Inflammatory macrophage (primary cell): ENCODE measurements at regions not wholly inside any gene's neighbourhood (a gene's known extent, or its start where the extent isn't known, plus 50 kb on each side); places are given as distances from the start of the nearest gene placed in this dataset.

ENCODE experiments used
- DNase-seq, 2 donors: peaks; one replicate each; pipeline ENCODE4 v3.0.0-alpha.2; 2020 to 2022

DNA sequence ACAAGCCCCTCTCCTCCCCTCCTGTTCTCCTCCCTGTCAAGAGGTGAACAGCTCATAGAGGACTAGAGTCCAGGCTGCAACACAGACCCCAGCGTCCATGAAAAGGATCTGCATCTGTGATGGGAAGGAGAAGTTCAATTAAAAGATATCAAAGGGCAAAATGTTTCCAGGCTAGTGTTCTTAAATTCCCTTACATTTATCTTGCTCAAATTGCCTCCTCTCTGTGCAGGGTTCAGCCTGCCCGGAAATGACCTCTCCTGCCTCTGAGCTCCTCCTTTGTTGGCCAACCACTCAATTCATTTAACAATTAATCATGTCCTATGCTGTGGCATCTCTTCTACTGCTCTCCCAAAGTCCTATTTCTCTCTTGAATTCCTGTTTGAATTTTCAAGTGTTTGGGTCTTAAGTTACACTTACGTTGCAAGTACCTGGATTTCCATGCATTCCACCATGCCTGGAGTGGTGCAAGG lies 105.3 kb downstream of the TSN start:
- DNase-seq = no peak

DNA sequence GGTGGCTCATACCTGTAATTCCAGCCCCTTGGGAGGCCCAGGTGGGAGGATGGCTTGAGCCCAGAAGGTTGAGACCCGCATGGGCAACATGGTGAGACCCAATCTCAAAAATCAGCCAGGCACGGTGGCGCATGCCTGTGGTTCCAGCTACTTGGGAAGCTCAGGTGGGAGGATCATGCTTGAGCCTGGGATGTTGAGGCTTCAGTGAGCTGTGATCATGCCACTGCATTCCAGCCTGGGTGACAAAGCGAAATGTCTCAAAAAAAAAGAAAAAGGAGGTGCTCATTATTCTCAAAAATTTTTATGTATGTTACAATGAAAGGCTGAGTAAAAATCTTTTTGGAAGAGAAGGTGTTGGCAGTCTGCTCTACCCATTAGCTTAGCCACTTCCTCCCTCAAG lies 106.8 kb downstream of the TSN start:
- no peak for DNase-seq

DNA sequence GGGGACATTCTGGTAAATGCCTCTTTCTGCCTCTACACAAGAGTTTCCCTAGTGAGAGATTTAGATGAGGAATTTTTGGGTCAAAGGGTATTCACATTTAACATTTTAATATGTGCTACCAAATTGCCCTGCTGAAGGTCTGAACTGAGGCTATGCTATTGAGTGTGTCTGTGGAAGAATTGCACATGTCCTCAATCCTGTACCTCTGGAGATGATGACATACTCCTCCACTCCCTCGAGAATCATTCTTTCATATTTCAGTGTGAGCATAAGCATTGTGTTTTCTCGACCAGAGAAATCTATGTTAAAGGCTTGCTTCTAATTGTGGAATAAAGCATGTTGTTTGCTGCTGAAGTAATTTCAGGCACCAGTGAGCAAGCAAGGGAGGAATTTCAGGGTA lies 110.5 kb downstream of the TSN start:
- no peak for DNase-seq

DNA sequence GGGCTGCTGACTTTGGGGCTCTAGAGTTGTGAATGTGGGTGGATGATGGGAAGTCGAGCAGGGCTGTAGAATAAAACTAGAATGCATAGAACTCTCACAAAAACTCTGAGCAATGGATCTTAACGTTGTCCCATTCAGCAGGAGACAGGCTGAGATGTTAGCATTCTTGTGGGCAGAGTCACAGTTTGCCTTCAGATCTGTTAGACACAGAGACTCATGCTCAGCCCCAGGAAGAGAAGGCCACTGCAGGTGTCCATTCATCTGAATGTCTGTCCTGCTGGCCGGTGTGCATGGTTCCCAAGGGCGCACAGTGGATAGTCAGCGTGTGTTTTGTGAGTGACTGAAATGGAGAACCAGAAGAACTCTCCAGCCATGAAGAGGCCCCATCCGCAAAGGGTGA lies 111.3 kb downstream of the TSN start:
- DNase-seq = no peak

DNA sequence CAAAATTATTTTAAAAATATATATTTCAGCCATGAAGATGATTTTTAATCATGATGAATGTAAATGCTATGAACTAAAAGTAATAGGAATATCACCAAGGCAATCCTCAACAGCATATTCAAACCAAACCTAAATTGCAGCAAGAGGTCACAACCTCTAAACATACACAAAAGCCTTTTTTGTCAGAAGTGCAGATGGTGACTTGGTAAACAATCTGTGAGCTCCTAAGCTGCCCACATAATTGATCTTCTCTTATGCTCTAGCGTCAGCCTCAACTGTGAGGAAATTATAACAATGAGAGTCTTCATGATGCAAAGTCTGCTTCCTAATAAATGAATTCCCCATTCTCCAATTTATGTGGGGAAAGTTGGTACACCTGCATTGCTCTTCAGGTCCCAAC lies 113.2 kb downstream of the TSN start:
- DNase-seq = no peak

DNA sequence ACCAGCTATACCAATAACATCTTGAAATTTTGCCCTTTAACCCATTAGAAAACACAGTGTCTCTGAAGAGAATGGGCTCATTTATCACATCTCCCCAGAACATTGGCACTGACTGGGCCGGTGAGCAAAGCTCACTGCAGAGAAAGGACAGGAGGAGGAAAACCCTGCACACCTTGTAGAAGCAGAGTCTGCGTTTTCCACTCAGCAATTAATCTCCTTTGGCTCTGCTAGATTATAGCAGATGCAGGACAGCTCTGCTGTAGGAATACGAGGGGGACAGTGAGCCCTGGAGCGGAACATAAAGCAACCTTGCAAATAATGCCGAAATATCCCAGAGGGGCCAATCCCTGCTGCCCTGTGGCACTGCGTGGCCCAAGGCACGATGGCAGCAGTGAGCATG lies 113.9 kb downstream of the TSN start:
- DNase-seq = no peak

DNA sequence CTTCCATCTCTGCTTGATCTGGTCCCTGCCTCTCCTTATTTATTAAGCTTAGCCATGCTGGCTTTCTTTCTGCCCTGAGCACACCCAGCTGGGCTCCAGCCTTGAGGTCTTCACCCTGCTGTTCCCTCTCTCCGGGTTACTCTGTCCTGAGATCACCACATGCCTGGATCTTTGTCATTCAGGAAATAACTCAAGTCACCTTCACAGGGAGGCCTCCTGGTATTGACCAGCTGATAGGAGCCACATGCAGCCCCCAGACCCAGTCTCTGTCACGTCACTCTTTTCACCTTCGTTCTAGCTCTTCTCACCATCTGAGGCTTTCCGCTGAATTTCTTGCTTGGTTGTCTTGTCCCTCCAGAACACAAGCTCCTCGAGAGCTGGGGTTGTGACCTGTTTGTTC lies 114.4 kb downstream of the TSN start:
- no peak for DNase-seq

DNA sequence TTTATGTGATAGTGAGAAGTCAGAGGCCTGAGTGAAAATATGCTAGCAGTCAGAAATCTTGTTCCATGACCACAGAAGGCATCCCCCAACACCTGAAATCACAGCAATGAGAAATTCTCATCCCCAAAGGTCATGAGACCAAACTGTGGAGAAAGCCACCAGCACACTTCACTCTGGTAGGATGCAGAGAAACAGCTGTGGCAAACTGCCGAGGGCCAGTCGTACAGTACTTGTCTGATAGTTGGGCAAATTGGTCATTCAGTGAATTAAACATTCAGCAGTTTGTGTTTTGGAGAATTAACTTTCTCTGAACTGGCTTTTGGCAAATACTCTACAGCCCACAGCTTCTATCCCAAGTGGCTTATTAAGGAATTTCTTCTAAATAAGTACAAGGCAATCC lies 117.2 kb downstream of the TSN start:
- DNase-seq = no peak

DNA sequence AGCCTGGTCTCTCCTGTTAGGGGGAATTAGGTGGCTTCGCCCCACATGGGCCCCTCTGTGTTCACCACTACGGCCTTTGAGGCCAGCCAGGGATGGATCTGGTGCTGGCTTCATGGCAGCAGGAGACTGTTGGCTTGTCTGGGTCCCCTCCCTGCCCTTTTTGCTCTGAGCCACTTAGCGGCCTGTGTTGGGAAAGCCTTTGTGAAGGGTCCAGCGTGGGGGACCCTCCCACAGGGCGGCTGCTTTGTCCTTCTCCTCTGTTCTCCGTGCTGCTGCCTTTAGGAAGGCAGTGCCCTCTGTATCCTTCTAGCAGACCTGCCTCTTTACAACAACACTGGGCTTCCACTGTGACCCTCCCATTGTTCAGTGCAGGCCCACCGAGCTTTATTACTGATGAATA lies 118.4 kb downstream of the TSN start:
- no peak for DNase-seq

DNA sequence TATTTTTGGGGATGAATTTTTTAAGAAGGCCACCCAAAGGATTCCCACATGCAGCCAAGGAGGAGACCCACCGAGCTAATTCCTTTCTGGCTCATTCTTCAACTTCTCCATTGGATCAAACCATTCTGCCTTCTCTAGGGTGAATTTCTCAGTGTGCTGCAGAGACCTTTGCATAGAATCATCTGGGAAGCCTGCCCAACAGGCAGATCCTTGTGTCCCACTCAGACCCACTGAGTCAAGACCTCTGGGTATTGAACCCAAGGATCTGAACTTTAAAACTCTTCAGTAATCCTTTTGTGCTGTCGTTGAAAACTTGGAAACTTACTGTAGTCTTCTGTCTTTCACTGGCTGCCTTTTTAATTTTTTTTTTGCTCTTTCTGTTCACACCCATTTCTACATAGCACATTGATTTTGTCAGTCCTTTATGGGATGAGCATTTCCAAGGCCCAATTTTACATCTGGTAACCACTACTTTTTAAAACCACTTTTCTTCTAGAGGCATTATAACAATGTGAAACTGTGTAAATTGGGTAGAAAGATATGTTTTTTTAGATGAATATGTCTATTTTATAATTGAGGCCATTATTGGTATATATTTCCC lies 120.2 kb downstream of the TSN start:
- DNase-seq = no peak

DNA sequence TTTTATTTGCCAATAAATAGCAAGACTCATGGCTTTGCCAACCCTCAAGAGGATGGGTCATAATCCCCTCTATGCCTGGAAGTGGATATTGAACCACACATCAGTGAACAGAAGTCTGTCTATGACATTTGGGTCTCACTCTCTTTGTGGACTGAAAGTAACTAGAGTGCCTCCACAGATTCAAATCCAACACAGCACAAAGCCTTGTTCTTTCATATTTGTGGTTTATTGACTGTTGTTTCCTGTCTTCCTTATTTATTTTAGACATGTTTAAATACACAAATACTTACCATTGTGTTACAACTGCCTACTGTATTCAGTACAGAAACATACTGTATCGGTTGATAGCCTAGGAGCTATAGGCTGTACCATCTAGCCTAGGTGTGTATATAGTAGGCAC lies 121.9 kb downstream of the TSN start:
- no peak for DNase-seq

DNA sequence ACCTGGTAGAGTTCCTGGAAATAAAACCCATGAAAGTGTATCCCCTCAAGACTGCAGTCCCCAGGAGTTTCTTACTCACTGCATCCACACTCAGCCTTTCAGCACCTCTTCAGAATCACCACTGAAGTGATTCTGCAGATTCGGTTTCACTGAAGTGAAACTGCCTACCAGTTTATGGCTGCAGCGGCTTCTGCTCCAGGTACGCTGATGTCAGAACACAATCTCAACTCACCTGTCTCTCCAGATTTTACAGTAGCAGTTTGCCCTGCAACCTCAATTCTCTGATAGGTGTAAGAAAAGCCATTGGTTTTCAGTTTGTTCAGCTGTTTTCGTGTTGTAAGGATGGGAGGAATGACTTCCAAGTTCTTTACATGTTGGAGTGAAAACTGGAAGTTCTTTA lies 124.8 kb downstream of the TSN start:
- no peak for DNase-seq

DNA sequence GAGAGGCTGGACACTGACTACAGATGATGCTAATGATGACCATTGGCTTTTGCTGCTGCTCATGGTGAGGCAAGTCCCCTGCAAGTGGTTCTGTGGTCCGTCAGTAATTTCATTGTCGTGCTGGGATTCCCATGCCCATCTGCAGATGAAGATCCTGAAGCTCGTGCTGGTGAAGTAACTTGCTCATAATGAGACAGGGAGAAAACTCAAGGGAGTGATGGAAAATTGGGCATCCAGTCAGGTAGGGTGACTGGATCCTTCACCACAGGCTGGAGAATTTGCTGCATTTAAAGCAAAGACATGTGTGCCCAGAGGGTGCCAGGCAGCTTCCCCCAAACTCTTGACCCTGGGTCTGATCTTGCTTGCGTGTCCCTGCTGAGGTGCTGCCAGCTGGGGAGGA lies 125.6 kb downstream of the TSN start:
- no peak for DNase-seq

DNA sequence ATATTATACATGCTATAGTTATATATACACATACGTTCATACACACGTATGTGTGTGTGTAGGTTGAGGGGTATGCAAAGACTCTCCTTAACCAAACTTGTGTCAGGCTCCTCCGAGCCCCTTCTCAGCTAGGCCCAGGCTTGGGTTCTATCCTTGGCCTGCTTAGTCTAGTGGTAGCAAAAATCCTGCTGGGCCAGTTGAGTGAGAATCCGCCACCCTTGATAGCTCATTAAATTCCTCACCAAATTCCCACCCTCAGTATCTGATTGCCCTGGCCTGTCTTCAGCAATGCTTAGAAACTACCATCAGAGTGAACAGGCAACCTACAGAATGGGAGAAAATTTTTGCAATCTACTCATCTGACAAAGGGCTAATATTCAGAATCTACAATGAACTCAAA lies 126.5 kb downstream of the TSN start:
- DNase-seq = no peak

DNA sequence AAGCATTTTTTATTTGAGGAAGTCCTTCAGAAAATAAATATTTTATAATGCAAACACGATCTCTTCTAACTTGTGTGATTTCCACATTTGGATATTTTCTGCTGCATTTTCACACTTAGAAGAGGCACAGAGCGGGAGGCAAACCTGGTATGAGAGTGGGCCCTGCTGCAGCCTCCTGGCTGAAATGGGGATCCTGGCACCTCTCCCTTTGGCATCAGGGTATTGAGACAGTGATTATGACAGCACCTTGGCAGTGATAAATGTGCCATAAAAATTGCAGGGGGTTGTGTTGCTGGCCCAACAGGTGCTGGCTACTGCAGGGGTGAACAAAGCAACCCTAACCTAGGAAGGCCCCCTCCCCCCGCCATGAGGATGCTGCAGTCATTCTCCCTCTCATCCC lies 128.6 kb downstream of the TSN start:
- no peak for DNase-seq

DNA sequence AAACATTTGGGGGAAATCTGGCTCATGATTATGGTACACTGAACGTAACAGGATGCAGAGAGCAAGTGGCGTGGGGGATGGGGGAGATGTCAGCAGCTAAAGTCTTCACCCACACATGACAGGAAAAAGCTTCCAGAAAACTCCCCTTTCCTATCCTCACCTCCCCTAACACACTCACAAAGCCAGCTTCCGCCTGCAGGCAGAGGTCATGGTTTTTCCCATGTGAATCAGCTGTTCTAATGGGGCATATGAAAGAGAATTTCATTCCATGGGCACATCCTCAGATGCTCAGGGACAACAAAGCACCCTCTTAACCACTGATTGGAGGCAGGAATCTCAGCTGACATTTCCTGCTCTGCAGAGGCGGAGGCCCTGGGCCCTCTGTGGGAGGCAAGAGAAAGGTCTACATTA lies 129.1 kb downstream of the TSN start:
- no peak for DNase-seq

DNA sequence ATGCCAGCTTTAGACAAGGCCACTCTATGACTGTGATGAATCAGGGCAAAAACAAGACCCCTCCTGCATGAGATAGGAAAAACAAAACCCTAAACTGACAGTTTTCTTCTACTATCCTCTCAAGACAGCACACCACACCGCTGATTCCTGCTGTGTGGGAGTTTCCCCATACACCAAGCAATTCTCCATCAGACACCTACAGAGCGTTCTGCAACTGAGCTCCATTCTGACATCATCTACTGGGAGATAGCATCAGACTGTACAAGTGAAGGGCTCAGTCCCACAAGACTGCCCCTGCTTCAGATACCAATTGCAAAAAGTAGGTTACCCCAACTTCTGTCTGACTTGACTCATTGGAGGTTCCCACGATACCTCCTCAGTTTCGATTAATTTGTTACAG lies 130.6 kb downstream of the TSN start:
- no peak for DNase-seq

DNA sequence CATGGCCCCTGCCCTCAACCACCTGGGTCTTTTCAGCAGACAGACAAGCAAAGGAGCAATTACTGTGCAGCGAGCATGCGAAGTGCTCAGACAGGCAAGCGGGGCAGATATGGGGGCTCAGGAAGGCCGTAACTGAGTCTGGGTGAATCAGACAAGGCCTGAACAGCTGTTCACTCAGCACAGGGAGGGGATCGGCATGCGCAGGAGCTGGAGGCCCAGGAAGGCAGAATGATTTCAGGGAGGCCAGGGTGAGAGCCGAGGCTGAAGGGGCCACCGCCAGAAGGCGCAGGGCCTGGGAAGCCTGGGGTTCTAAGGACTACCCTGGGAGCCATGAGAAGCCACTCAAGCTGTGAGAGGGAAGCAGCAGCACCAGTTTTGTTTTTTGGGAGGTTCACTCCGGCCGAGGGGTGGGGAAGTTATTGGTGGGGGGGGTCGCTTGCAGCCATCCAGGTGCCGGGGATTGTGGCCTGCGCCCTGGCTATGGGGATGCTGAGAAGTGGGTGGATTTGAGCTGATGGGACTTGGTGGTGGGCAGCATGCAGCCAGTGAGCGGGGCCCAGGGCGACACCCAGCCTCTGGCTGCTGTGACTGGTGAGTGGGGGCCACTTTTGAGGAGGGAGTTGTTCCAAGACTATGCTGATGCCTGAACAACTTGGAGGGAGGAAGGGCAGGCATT lies 132.2 kb downstream of the TSN start:
- no peak for DNase-seq

DNA sequence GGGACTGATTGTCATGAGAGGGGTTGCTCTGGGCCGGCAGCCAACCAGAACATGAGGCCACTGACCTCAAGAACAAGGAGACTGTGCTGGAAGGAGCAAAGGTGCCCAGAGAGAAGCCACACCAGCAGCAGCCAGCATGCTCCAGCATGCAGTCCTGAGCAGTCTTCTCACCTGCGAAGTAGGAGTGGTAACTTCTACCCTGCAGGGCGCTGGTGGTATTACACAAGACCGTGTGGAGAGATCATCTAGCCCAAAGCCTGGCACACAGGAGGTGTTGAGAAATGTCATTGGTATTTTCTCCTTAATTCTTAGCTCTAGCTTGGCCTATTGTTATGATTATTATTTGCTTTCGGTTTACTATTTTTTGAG lies 132.7 kb downstream of the TSN start:
- DNase-seq = no peak

DNA sequence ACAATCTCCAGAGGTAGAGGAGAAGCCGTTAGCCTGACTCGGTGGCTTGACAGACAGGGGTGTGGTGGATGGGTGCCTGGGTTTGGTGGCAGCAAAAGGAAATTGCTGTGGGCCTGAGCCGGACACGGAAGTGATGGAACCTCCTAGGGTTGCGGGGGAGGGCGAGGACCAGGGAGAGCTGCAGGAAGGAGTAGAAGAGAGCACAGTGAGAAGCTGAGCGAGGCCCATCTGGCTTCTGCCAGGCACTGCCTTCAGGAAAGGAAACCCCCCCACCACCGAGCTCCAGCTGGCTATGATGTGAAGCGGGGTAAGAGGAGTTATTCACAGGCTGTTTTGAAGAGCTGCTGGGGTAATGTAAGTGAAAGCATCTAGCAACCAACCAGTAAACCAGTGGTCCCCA lies 134.6 kb downstream of the TSN start:
- no peak for DNase-seq

DNA sequence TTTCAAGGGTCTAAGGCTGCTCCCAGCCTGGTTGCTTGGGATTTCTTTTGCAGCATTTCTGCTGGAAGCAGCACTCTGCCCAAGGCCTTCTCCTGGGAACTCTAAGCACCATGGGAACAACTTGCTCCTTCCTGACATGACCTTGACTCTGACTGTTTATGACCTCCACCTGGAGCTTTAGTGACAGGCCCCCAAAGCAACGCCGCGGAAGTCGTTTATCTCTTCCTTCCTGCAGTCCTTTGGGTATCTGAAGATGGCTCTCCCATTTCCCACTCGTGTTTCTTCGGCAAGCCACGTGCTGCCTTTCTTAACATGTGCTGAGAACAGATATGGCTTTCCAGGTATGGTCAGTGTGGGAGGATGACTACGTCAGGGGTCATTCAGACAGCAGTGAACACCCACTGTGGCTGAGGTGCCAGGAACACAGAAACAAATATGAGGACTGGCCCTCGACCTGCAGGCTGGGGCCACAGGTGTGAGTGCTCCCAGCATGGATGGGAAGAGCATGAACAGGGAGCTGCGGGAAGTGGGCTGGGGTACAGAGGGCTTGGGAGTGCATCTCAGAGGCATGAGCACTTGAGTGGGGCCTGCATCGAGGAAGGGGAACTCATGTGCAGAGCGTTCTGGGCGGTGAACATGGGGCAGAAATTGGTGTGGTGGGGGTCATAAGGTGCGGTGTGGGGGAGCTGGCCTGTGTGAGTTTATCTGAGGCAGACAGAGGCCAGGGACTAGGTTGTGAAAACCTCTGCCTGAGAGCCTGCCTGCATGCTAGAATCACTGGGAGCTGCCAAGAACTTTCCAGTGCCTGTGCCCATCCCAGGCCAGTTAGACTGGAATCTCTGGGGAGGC lies 140.5 kb downstream of the TSN start:
- DNase-seq = no peak

DNA sequence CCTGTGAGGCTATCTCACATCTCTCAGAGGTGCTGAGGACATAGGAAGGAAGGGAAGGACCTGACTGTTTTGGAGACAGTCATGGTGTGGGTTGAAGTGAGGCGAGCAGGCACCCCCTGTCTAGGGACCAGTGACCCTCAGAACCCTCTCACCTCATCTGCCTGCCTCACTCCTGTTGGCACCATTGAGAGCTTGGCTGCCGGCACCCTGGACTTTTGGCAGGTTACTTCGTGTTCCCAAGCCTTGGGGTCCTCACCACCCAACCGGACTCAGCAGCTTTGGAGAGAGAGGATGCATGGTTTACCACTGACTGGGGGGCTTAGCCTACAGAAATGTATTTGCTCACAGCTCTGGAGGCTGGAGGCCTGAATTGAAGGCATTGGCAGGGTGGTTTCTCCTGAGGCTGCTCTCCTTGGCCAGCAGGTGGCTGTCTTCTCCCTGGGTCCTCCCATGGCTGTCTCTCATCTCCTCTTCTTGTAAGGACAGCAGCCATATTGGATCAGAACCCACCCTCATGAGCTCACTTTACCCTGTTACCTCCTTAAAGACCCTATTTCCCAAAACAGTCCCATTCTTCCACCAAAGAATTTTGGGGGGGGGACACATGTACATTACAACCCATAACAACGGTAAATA lies 142.0 kb downstream of the TSN start:
- peak in 1 of 2 donors; percentile 33 for DNase-seq

DNA sequence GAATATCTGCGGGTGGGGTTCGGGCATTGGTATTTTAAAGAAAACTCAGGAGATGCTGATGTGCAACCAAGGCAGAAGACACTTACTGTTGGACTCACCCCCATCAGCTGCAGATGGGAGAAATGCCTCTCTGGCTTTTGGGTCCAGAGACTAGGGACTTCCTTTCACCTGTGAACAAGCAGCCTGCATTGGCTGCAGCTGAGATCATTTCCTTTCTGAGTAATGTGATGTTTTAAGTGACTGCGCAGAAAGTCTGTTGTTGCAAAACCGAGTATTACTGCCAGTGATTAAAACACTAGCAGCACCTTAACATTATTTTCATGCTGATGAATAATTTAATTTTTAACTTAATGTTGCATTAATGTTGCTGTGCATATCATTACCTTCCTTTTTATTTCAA lies 143.0 kb downstream of the TSN start:
- DNase-seq = no peak

DNA sequence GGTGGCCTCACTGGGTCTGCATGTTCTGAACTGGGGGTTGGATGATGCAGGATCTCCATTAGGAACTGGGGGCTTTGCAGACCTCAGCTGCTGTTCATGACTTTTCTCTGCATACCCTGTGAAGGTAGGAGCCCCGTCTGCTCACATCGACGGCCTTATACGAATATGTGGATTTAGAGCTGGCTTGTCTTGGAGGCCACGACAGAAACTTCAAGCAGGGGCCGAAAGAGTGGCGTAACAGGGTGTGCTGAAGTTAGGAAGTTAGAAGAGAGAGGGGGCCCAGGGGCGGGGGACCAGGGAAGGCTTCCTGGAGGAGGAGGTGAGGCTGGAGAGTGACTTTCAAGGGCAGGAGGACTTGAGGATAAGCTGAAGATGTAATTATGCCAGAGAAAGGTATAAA lies 144.9 kb downstream of the TSN start:
- DNase-seq = no peak
